GM21381 (cell line): ENCODE measurements at regions not wholly inside any gene's neighbourhood (a gene's known extent, or its start where the extent isn't known, plus 50 kb on each side); places are given as distances from the start of the nearest gene placed in this dataset.

Experiments used
- ATAC-seq: cut with Tn5 transposase; IDR thresholded peaks from one replicate; pipeline ENCODE4 v1.9.1; 2021; ENCODE audit warnings: mild to moderate bottlenecking, moderate library complexity; ENCODE audit not compliant: unreplicated experiment

DNA sequence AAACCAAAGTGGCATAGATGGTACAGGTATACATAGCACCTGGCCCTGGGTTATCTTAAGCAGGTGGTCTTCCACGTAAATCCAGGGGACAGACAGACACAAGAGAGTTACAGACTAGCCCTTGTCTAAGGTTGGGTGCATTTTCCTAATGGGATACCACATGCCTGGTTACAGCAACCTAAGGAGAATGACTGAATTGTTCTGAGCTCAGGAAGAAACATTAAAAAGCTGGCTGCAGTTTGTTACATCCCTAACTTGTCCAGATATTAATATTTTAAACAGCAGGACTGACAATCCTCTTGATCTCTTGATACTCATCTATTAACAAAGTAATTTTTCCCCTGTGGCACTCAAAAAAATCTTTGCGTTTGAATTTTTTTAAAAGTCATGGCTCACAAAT is 102.2 kb upstream of the SERP2 start:
- no peak for ATAC-seq

- no peak for ATAC-seq
Observed at GRCh38 chr13:44271915-44272341, 101.7 kb upstream of the SERP2 start.

GRCh38 chr13:44272692-44273091 is 100.9 kb upstream of the SERP2 start:
- ATAC-seq, result no peak

- no peak for ATAC-seq
Observed at GRCh38 chr13:44273216-44273615, 100.4 kb upstream of the SERP2 start.

GRCh38 chr13:44273991-44274770 is 99.4 kb upstream of the SERP2 start:
- ATAC-seq, result peak; percentile 88

DNA sequence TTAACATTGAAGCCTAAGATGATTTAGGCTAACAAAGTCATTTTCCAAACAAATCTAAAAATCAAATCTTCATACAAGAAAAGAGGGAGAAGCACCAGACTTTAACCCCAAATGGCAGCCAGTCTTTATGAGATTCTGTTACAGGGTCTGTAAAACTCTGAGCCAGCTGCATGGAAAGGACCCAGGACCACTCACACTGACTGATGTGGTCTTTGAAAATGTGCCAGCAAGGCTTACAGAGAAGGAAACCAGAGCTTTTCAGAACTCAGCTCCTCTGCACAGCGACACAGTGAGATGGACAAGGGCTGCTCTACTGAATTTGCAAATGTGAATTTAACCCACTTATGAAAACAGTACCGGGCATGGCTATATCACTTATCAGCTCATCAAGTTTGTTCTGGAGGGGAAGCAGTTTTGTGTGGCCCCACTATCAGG is 98.8 kb upstream of the SERP2 start:
- ATAC-seq, result no peak

DNA sequence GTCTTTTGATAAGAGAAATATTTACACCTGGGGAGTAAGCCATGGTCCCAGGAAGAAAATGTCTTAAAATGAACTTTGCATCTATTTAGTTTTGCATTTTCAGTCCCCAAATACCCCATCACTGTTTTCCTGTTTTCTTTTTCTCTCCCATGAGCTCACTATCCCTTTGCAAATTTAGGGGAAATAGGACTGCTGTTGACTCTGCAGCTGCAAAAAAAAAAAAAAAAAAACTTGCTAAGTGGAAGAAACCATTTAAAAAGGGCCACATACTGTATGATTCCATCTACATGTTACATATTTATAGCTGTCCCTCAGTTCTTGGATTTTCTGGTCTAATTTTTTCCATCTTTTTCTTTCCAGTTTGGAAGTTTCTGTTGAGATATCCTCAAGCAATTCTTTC is 98.2 kb upstream of the SERP2 start:
- ATAC-seq, result no peak

- no peak for ATAC-seq
Observed at GRCh38 chr13:44276061-44276460, 97.6 kb upstream of the SERP2 start.

DNA sequence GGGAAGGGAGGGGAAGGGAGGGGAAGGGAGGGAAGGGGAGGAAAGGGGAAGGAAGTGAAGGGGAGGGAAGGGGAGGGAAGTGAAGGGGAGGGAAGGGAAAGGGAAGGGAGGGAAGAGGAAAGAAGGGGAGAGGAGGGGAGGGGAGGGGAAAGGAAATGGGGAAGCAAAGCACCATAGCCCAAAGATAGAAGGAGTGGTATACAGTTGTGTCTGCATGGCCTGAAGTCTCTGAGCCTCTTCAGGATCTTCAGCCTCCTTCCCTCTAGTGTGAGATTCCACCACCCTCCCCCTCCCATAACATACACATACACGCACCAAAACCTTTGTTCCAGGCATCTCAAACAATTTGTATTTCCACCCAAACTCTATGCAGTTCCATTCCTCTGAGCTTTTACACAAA is 96.2 kb upstream of the SERP2 start:
- ATAC-seq, result no peak

DNA sequence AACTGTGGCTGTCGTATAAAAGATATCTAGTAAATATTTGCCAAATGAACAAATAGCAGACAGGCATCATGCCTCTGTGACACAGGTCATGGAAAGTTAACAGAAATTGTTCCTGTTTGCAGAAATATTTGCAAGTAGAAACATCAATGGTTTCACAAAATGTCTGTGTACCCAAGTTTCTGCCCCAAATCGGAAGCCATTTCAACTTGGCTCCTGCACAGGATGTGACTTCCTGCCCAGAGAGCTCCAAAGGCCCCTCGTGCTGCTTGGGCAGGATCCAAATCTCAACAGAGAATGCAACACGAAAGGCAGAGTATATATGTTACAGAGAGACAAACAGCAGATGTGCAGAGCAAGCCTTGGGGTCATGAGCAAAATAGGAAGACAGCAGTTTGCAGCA is 95.5 kb upstream of the SERP2 start:
- no peak for ATAC-seq

- ATAC-seq, result no peak
Observed at GRCh38 chr13:44280456-44280855, 93.2 kb upstream of the SERP2 start.

GRCh38 chr13:44281252-44282000 is 92.2 kb upstream of the SERP2 start:
- no peak for ATAC-seq

- no peak for ATAC-seq
Observed at GRCh38 chr13:44283600-44283999, 90.0 kb upstream of the SERP2 start.

- ATAC-seq, result no peak
Observed at GRCh38 chr13:44287958-44288357, 85.7 kb upstream of the SERP2 start.

- no peak for ATAC-seq
Observed at GRCh38 chr13:44292545-44292944, 81.1 kb upstream of the SERP2 start.

DNA sequence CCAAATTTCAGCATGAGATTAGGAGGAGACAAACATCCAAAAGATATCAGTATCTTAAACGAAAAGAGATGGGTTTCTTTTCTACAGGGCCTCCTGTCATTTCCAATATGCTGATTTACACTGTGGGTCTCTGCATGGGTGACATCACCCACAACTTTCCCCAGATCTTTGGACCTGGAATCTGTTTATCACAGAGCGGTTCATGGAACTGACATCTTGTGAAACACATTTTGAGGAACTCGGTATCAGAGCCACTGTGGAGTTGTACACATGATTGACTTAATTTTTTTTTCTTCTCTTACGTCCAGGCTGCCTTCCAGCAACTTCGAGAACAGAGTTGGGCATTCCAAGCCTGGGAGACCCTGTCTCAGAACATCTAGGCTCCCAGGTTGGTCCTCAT is 80.2 kb upstream of the SERP2 start:
- no peak for ATAC-seq

- no peak for ATAC-seq
Observed at GRCh38 chr13:44293908-44294735, 79.5 kb upstream of the SERP2 start.

DNA sequence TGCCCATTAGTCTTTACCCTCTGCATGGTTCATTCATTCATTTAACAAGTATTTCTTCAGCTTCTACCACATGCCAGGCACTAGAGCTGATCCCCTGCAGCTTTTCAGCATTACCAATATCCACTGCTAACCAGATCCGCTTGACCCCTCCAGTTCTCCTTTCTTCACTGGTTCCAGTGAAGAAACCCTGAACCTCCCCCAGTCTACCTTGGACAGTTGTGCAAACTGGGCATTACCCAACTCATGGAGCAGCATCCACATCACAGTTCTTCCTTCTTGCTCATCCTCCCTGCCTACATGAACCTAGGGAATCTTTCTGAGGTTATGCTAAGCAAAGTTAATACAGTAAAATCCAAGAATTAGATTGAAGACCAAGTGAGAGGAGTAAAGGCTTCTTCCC is 78.7 kb upstream of the SERP2 start:
- ATAC-seq, result no peak

- ATAC-seq, result no peak
Observed at GRCh38 chr13:44296856-44297255, 76.8 kb upstream of the SERP2 start.

- ATAC-seq, result no peak
Observed at GRCh38 chr13:44298314-44298713, 75.3 kb upstream of the SERP2 start.

DNA sequence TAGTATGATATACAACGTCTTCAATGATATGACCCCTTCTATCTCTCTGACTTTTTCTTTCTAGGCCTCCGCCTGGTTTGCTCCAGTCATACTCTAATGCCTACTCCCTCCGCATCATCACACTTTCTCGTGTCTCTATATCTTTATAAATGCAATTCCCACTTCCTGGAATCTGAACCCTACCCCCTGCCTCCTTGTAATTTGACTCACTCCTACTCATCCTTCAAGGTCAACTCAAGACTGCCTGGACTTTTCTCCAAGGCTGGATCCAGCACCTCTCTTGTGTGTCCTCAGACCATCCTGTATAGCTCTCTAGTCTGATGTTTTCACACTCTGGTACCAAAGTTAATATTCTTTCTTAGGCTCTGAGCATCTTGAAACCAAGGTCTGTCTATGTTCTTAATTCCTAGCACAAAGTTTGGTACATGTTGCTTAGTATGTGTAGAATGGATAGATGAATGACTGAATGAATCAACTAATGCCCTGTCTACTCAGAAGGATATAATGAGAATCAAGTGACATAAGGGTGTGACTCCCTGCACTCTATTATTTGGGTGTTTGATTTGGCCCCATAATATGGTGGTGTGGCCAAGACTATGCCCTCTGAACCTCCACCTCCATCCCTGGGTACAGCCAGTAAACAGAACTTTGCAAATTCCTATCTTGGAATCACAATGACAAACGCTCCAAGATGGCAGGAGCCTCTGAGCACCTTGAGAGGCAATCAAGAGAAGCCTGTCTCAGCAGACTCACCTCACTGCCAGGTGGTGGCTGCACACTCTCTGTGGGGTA is 74.3 kb upstream of the SERP2 start:
- ATAC-seq, result no peak
